Stimulated activated CD4-positive, alpha-beta T cell treated with anti-CD3 and anti-CD28 coated beads, Interleukin-1b, Interleukin-23, amount 100 ng/mL, for 24 hours (primary cell): ENCODE measurements at regions not wholly inside any gene's neighbourhood (a gene's known extent, or its start where the extent isn't known, plus 50 kb on each side); places are given as distances from the start of the nearest gene placed in this dataset.

Experiments used
- DNase-seq, 4 experiments: peaks; one replicate each; pipeline ENCODE4 v3.0.0-alpha.2; 2020; ENCODE audit warnings: low read depth in 4 of 4, low spot score in 1 of 4

GRCh38 chr9:73020877-73021276 is 68.0 kb upstream of the ALDH1A1 start:
- no peak for DNase-seq

GRCh38 chr9:73014011-73014410 is 61.2 kb upstream of the ALDH1A1 start:
- DNase-seq = no peak

DNA sequence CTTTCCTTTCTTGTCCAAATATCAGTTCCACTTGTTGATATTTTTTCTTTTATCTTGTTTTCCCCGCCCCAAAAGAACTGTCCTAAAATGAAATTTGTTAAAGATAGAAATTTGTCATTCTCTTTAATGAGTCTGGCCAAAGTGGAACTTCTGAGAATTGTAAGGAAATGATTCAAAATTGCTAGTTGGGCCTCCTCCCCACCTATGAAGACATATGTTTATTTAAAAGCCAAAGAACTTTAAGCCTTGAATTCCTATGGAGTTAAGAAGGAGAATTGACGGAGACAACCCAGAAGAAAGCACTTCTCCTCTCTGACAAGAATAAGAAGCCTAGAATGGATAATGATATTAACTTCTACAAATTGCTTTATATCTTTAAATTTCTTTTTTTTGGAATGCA is 59.1 kb upstream of the ALDH1A1 start:
- DNase-seq = no peak

DNA sequence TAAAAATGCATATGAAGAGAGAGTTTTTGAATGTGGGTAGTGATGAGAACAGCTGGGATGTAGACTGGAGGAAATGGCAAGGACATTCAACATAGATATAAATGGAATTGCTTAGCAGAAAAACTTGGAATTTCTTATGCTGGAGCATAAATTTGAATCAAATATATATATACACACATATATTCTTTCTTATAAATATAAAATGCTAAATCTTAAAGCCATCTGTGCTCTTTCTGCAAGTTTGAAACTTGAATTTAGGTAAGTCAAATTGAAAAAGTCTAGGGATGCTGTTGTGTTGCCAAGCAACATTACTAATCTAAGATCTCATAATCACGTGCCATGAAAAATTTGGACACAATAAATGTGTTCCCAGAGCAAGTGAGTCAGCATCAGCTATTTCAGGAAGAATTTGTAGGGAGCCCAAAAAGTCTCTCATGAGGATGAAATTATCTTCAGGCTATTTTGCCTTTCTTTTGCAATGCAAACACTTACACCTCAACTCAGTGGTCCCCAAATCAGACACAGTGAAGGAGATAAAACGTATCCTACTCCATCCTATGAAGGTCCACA is 58.4 kb upstream of the ALDH1A1 start:
- no peak for DNase-seq

GRCh38 chr9:73009649-73010288 is 56.9 kb upstream of the ALDH1A1 start:
- DNase-seq = no peak

DNA sequence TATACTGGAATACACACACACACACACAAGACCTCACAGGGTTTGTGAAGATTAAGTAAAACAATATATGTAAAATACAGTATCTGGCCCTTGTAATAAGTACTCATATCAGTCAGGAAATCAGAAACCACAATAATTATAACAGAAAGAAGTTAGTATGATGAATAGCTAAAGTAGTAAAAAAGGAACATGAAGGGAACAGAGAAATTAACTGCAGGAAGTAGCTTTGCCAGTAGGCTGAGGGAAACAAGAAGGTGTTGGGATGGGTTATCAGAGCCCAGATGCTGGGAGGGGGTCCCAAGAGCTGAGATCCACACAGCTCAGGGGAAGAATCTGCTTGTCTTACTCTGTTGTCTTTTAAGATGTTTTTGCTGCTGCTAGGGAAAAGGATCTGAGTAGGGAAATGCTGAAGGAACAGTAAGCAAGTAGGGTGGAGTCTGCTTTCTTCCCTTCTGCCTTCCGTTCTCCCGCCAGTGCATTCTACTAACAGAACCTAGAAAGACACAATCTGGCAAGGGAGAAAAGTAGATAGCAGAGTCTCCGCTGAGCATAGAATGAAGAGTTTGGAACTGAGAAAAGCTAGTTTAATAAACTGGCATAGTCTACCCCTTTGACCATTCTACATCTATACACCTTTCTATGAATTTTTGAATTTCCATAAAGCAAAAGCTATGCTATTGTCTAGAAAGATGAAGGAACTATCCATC is 55.3 kb upstream of the ALDH1A1 start:
- no peak for DNase-seq

- DNase-seq = no peak
These were observed 54.1 kb upstream of the ALDH1A1 start for GRCh38 chr9:73006986-73007385.
